Activated B cell treated with CpG ODN at 0.5 μM for 24 hours (primary cell): ENCODE measurements at regions not wholly inside any gene's neighbourhood (a gene's known extent, or its start where the extent isn't known, plus 50 kb on each side); places are given as distances from the start of the nearest gene placed in this dataset.

Experiments
- ATAC-seq: fragments of 200-7000 bp; cut with Tn5 transposase; one replicate; pipeline ENCODE4 v1.10.0; 2021; ENCODE audit warnings: low read depth, mild to moderate bottlenecking, moderate library complexity
- CTCF ChIA-PET: fragments of 350-600 bp; sonication (Branson Sonifier 250); formaldehyde crosslinking; loops from one replicate; lab custom pipeline; 2021; ENCODE audit warnings: antibody characterized with exemption; lab: Charles Lee
- POLR2A ChIA-PET: fragments of 350-600 bp; sonication (Branson Sonifier 250); formaldehyde crosslinking; loops from one replicate; lab custom pipeline; 2021; ENCODE audit warnings: antibody characterized with exemption; lab: Charles Lee
- DNase-seq: peaks from one replicate; pipeline ENCODE4 v3.0.0; 2022
- H3K27ac Mint-ChIP-seq: one replicate; pipeline ENCODE4 v1.8.0; 2020; ENCODE audit warnings: mixed read lengths
- H3K27me3 Mint-ChIP-seq: one replicate; pipeline ENCODE4 v1.8.0; 2021; ENCODE audit warnings: mixed read lengths
- H3K36me3 Mint-ChIP-seq: one replicate; pipeline ENCODE4 v1.8.0; 2021; ENCODE audit warnings: low read depth, mixed read lengths
- H3K4me1 Mint-ChIP-seq: one replicate; pipeline ENCODE4 v1.8.0; 2021; ENCODE audit warnings: mixed read lengths
- H3K4me3 Mint-ChIP-seq: one replicate; pipeline ENCODE4 v1.8.0; 2020; ENCODE audit warnings: mild to moderate bottlenecking, mixed read lengths
- H3K9me3 Mint-ChIP-seq: one replicate; pipeline ENCODE4 v1.8.0; 2020; ENCODE audit warnings: mixed read lengths
- CTCF ChIP-seq: fragments of 200-600 bp; IDR thresholded peaks from one replicate; pipeline ENCODE4 v1.8.0; 2022; ENCODE audit warnings: antibody characterized with exemption, mild to moderate bottlenecking
- intact Hi-C: fragments of 100-400 bp; cut with micrococcal nuclease; formaldehyde crosslinking; loops from one replicate; pipeline ENCODE4 v1.15.1; 2024

DNA sequence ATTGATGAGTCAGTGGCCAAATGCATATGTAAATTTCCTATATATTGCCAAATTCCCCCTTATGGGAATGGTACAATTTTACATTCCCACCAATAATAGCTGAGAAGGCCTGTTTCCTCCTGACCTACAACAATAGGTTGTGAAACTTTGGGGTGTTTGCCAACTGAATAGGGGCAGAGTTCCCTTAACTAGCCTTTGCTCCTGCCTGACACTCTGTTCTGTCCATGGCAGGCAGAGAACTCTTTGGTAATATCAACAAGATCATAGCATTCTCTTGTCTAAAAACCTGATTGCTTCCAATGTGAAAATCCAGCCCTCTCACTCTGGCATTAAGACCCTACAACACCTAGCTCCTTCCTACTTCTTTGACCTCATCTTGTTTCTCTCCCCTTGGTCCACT lies 149.7 kb downstream of the HAPSTR1 start:
- Mint-ChIP-seq H3K4me1 (no peaks in the 10 kb centered on the region), H3K9me3 (peaks cover 6% of the 10 kb centered on the region), H3K36me3 (no peaks in the 10 kb centered on the region), H3K4me3 (no peak overlapping the region), H3K27ac (no peak overlapping the region), H3K27me3 (peaks cover 2% of the 10 kb centered on the region)
- intact Hi-C loops: no loop called here
- ChIA-PET CTCF (no interaction called here), POLR2A (no interaction called here)
- DNase-seq: no peak
- ATAC-seq: no peak
- TF ChIP-seq CTCF: no peak

DNA sequence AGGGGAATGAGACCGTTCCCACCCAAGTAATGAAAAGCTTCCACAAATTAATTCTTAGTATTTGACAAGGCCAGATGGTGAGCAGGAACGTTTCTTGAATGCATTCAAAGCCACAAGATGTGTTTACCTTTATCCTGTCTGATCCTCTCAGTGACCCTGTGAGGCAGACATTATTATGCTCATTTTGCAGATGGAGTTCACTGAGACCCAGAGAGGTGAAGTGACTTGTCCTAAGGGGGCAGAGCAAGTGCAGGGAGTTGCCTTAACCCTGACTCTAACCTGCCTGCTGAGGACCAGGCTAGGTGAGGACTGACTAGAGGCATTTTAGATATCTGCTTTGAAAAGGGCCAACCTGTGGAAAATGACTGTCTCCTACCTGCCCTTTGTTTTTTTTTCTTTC lies 156.7 kb downstream of the HAPSTR1 start:
- no peak overlapping the region for H3K27ac Mint-ChIP-seq
- ATAC-seq (no peak), DNase-seq (no peak)
- intact Hi-C loops: no loop called here
- TF ChIP-seq CTCF: no peak
- H3K27me3 Mint-ChIP-seq: peaks cover 13% of the 10 kb centered on the region
- H3K4me1 Mint-ChIP-seq: no peaks in the 10 kb centered on the region
- ChIA-PET CTCF (no interaction called here), POLR2A (no interaction called here)
- no peaks in the 10 kb centered on the region for H3K36me3 Mint-ChIP-seq
- no peaks in the 10 kb centered on the region for H3K9me3 Mint-ChIP-seq
- H3K4me3 Mint-ChIP-seq: no peak overlapping the region

- no peak for TF ChIP-seq CTCF
- POLR2A ChIA-PET: no interaction called here
- Mint-ChIP-seq H3K27ac (no peak overlapping the region), H3K27me3 (peaks cover 22% of the 10 kb centered on the region), H3K4me1 (no peaks in the 10 kb centered on the region), H3K36me3 (no peaks in the 10 kb centered on the region), H3K4me3 (no peak overlapping the region), H3K9me3 (no peaks in the 10 kb centered on the region)
- intact Hi-C loops: no loop called here
- CTCF ChIA-PET: no interaction called here
- ATAC-seq (no peak), DNase-seq (no peak)
Observed at GRCh38 chr16:9249534-9249933, 158.1 kb downstream of the HAPSTR1 start.

DNA sequence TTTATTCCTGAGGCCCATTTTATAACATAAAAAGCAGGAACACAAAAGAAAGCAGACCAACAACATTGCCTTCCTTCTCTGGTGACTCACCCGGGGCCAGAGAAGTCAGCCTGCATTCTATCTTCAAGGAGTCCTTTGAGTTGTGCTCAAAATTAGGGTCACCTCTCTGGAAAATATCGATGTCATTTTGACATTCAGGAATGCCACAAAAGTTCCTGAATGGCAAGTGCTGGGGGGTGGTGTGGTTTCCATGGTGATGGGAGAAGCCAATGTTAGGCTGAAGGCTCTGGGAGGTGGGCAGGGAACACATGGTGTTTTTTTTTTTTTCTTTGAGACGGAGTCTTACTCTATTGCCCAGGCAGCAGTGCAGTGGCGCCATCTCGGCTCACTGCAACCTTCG lies 159.6 kb downstream of the HAPSTR1 start:
- H3K27me3 Mint-ChIP-seq: peaks cover 28% of the 10 kb centered on the region

GRCh38 chr16:9254863-9255262 lies 163.4 kb downstream of the HAPSTR1 start:
- no peaks in the 10 kb centered on the region for H3K36me3 Mint-ChIP-seq
- CTCF ChIA-PET: no interaction called here
- peaks cover 40% of the 10 kb centered on the region for H3K27me3 Mint-ChIP-seq
- POLR2A ChIA-PET: no interaction called here
- no peak for TF ChIP-seq CTCF
- no peak overlapping the region for H3K4me3 Mint-ChIP-seq
- H3K4me1 Mint-ChIP-seq: no peaks in the 10 kb centered on the region
- no peak overlapping the region for H3K27ac Mint-ChIP-seq
- intact Hi-C loops: no loop called here
- peaks cover 3% of the 10 kb centered on the region for H3K9me3 Mint-ChIP-seq
- no peak for DNase-seq
- ATAC-seq: no peak

More for the DNA sequence above, 159.6 kb downstream of the HAPSTR1 start:
- ATAC-seq (no peak), DNase-seq (no peak)
- peaks cover 3% of the 10 kb centered on the region for H3K9me3 Mint-ChIP-seq
- intact Hi-C loops: no loop called here
- no peak overlapping the region for H3K4me3 Mint-ChIP-seq
- CTCF ChIA-PET: no interaction called here
- H3K36me3 Mint-ChIP-seq: no peaks in the 10 kb centered on the region
- no peaks in the 10 kb centered on the region for H3K4me1 Mint-ChIP-seq
- no peak for TF ChIP-seq CTCF
- POLR2A ChIA-PET: no interaction called here
- H3K27ac Mint-ChIP-seq: no peak overlapping the region
